Mesenchymal stem cell (in vitro differentiated cells and primary cell): ENCODE measurements at regions not wholly inside any gene's neighbourhood (a gene's known extent, or its start where the extent isn't known, plus 50 kb on each side); places are given as distances from the start of the nearest gene placed in this dataset.
A peak's percentile ranks its signal among the peaks of the same experiment; 100 is the strongest.

Experiments
- DNase-seq: peaks from one replicate; pipeline ENCODE4 v3.0.0-alpha.2; 2013
- H2AFZ ChIP-seq: one replicate; pipeline ENCODE4 v1.6.1; 2013; ENCODE audit warnings: low read depth, mild to moderate bottlenecking, control low read depth, inconsistent platforms, low read length, moderate library complexity
- H2AK5ac ChIP-seq: 2 replicates; pipeline ENCODE4 v1.6.1; 2013; ENCODE audit warnings: low read length, moderate library complexity, mild to moderate bottlenecking, inconsistent platforms; ENCODE audit not compliant: severe bottlenecking
- H2BK120ac ChIP-seq: one replicate; pipeline ENCODE4 v1.6.1; 2013; ENCODE audit warnings: low read depth, mild to moderate bottlenecking, inconsistent platforms, low read length, moderate library complexity
- H2BK12ac ChIP-seq, 2 experiments: one replicate each; pipeline ENCODE4 v1.6.1; 2013; ENCODE audit warnings: inconsistent platforms in 2 of 2, low read length in 2 of 2, mild to moderate bottlenecking in 2 of 2, moderate library complexity in 2 of 2, control low read depth in 1 of 2
- H2BK15ac ChIP-seq: one replicate; pipeline ENCODE4 v1.6.1; 2013; ENCODE audit warnings: mild to moderate bottlenecking, low read depth, inconsistent platforms; ENCODE audit not compliant: poor library complexity, severe bottlenecking
- H2BK5ac ChIP-seq: 2 replicates; pipeline ENCODE4 v1.6.1; 2013; ENCODE audit warnings: low read depth, mild to moderate bottlenecking, low read length, control low read depth, inconsistent platforms; ENCODE audit not compliant: poor library complexity, severe bottlenecking
- H3K14ac ChIP-seq, 2 experiments: one replicate each; pipeline ENCODE4 v1.6.1; 2013; ENCODE audit warnings: inconsistent platforms in 2 of 2, low read length in 2 of 2, control low read depth in 1 of 2, mild to moderate bottlenecking in 1 of 2, moderate library complexity in 1 of 2
- H3K18ac ChIP-seq, 2 experiments: one replicate each; pipeline ENCODE4 v1.6.1; 2013; ENCODE audit warnings: inconsistent platforms in 2 of 2, low read length in 2 of 2, control low read depth in 1 of 2, low read depth in 1 of 2, mild to moderate bottlenecking in 1 of 2
- H3K23ac ChIP-seq, 2 experiments: one replicate each; pipeline ENCODE4 v1.6.1; 2013; ENCODE audit warnings: inconsistent platforms in 2 of 2, low read length in 2 of 2, mild to moderate bottlenecking in 2 of 2, moderate library complexity in 2 of 2, control low read depth in 1 of 2
- H3K27ac ChIP-seq: 2 replicates; pipeline ENCODE4 v1.5.1; 2013; ENCODE audit warnings: mild to moderate bottlenecking, moderate library complexity, low read length, control low read depth, inconsistent platforms; ENCODE audit not compliant: poor library complexity, severe bottlenecking
- H3K27me3 ChIP-seq, 2 experiments: 2 replicates each; pipeline versions ENCODE4 v1.6.1 to v1.7.0; 2013; ENCODE audit warnings: low read length in 2 of 2, mild to moderate bottlenecking in 2 of 2, moderate library complexity in 2 of 2, control low read depth in 1 of 2, inconsistent platforms in 1 of 2; ENCODE audit not compliant: control insufficient read depth in 1 of 2, insufficient read depth in 1 of 2
- H3K36me3 ChIP-seq, 2 experiments: 2 replicates each; pipeline versions ENCODE4 v1.6.1 to v1.7.0; 2013; ENCODE audit warnings: low read length in 2 of 2, control low read depth in 1 of 2, inconsistent platforms in 1 of 2, low read depth in 1 of 2, mild to moderate bottlenecking in 1 of 2; ENCODE audit not compliant: insufficient read depth in 2 of 2, control insufficient read depth in 1 of 2
- H3K4ac ChIP-seq, 2 experiments: one replicate each; pipeline ENCODE4 v1.6.1; 2013; ENCODE audit warnings: inconsistent platforms in 2 of 2, low read length in 2 of 2, mild to moderate bottlenecking in 2 of 2, moderate library complexity in 2 of 2, control low read depth in 1 of 2, low read depth in 1 of 2
- H3K4me1 ChIP-seq: 2 replicates; pipeline ENCODE4 v1.6.1; 2013; ENCODE audit warnings: low read depth, low read length, control low read depth; ENCODE audit not compliant: control insufficient read depth, insufficient read depth
- H3K4me2 ChIP-seq: 2 replicates; pipeline ENCODE4 v1.6.1; 2013; ENCODE audit warnings: low read length, mild to moderate bottlenecking, inconsistent platforms; ENCODE audit not compliant: poor library complexity, severe bottlenecking
- H3K4me3 ChIP-seq, 2 experiments: 2 replicates each; pipeline versions ENCODE4 v1.5.1 to v1.7.0; 2013; ENCODE audit warnings: low read length in 2 of 2, mild to moderate bottlenecking in 2 of 2, control low read depth in 1 of 2, low read depth in 1 of 2; ENCODE audit not compliant: insufficient read depth in 1 of 2
- H3K79me1 ChIP-seq: replicated peaks from 2 replicates; pipeline ENCODE4 v1.6.1; 2013; ENCODE audit warnings: mild to moderate bottlenecking, control low read depth, low read length, inconsistent platforms; ENCODE audit not compliant: poor library complexity, severe bottlenecking
- H3K9ac ChIP-seq: 2 replicates; pipeline ENCODE4 v1.7.0; 2013; ENCODE audit warnings: mild to moderate bottlenecking, low read length, moderate library complexity
- H3K9me3 ChIP-seq: 2 replicates; pipeline ENCODE4 v1.7.0; 2013; ENCODE audit warnings: mild to moderate bottlenecking, low read length; ENCODE audit not compliant: control insufficient read depth
- H4K8ac ChIP-seq: one replicate; pipeline ENCODE4 v1.6.1; 2013; ENCODE audit warnings: inconsistent platforms, mild to moderate bottlenecking, low read length, moderate library complexity
- H4K91ac ChIP-seq: one replicate; pipeline ENCODE4 v1.6.1; 2013; ENCODE audit warnings: mild to moderate bottlenecking, low read length, inconsistent platforms
- WGBS: methylation state at CpG from one replicate; pipeline ENCODE4 v1.1.7; 2013; ENCODE audit warnings: mixed read lengths; 5-methylcytosine and 5-hydroxymethylcytosine counted together

- Histone ChIP-seq H2BK15ac (no peak overlapping the region), H3K4ac (no peak overlapping the region), H2BK5ac (no peak overlapping the region), H3K27ac (no peak overlapping the region), H2BK12ac (no peak overlapping the region), H3K9me3 (no peaks in the 10 kb centered on the region), H4K8ac (no peak overlapping the region), H3K27me3 (no peaks in the 10 kb centered on the region), H3K14ac (no peak overlapping the region), H3K36me3 (no peaks in the 10 kb centered on the region), H2BK120ac (no peak overlapping the region), H3K23ac (no peak overlapping the region), H3K4me3 (no peak overlapping the region), H2AFZ (no peak overlapping the region), H3K4me1 (peaks cover 15% of the 10 kb centered on the region), H3K18ac (no peak overlapping the region), H3K79me1 (no peaks in the 10 kb centered on the region), H3K9ac (no peak overlapping the region), H4K91ac (no peak overlapping the region), H2AK5ac (no peak overlapping the region), H3K4me2 (no peak overlapping the region)
- DNase-seq = no peak
- WGBS = 89% methylated on average over 3 of the region's 4 CpGs
Measured at GRCh38 chr18:11327391-11328009, 178.1 kb upstream of the PIEZO2 start.

GRCh38 chr18:11324956-11325882 is 175.8 kb upstream of the PIEZO2 start:
- Histone ChIP-seq H3K14ac (no peak overlapping the region), H4K8ac (no peak overlapping the region), H2BK12ac (peak overlapping the region in 1 of 2 experiments; percentile 60), H3K36me3 (no peaks in the 10 kb centered on the region), H2AFZ (no peak overlapping the region), H3K79me1 (no peaks in the 10 kb centered on the region), H3K4me3 (peak overlapping the region in 1 of 2 experiments; percentile 19), H3K4me1 (peaks cover 15% of the 10 kb centered on the region), H3K9ac (peak overlapping the region; percentile 78), H3K9me3 (no peaks in the 10 kb centered on the region), H3K27ac (peak overlapping the region; percentile 87), H4K91ac (no peak overlapping the region), H2BK5ac (no peak overlapping the region), H2AK5ac (no peak overlapping the region), H3K4ac (no peak overlapping the region), H2BK15ac (no peak overlapping the region), H3K18ac (no peak overlapping the region), H3K23ac (no peak overlapping the region), H3K4me2 (no peak overlapping the region), H3K27me3 (no peaks in the 10 kb centered on the region), H2BK120ac (no peak overlapping the region)
- WGBS = 11% methylated on average over 4 of the region's 4 CpGs
- DNase-seq = peak; percentile 84

GRCh38 chr18:11324510-11324909 is 175.1 kb upstream of the PIEZO2 start:
- Histone ChIP-seq H3K4me2 (no peak overlapping the region), H3K27me3 (no peaks in the 10 kb centered on the region), H3K36me3 (no peaks in the 10 kb centered on the region), H3K23ac (no peak overlapping the region), H2BK5ac (peak overlapping the region; percentile 83), H2AK5ac (peak overlapping the region; percentile 39), H3K9ac (peak overlapping the region; percentile 78), H3K4ac (peak overlapping the region in 1 of 2 experiments; percentile 35), H3K14ac (no peak overlapping the region), H2BK15ac (no peak overlapping the region), H4K91ac (no peak overlapping the region), H3K9me3 (no peaks in the 10 kb centered on the region), H2AFZ (no peak overlapping the region), H3K4me3 (peak overlapping the region in 1 of 2 experiments; percentile 19), H3K27ac (peak overlapping the region; percentile 87), H3K4me1 (peaks cover 15% of the 10 kb centered on the region), H3K18ac (no peak overlapping the region), H4K8ac (no peak overlapping the region), H2BK120ac (no peak overlapping the region), H2BK12ac (peak overlapping the region in 1 of 2 experiments; percentile 93), H3K79me1 (no peaks in the 10 kb centered on the region)
- WGBS = 37% methylated on average over 2 of the region's 2 CpGs
- DNase-seq = peak; percentile 34

GRCh38 chr18:11323359-11323819 is 174.0 kb upstream of the PIEZO2 start:
- Histone ChIP-seq H3K4me2 (peak overlapping the region; percentile 13), H3K14ac (no peak overlapping the region), H3K27me3 (no peaks in the 10 kb centered on the region), H2BK12ac (peak overlapping the region; percentile 2 to 86), H4K8ac (peak overlapping the region; percentile 79), H2AK5ac (no peak overlapping the region), H3K4ac (peak overlapping the region in 1 of 2 experiments; percentile 52), H3K18ac (peak overlapping the region; percentile 30 to 85), H3K79me1 (no peaks in the 10 kb centered on the region), H3K27ac (peak overlapping the region; percentile 6), H3K23ac (no peak overlapping the region), H2BK120ac (peak overlapping the region; percentile 86), H2AFZ (no peak overlapping the region), H3K4me1 (peaks cover 15% of the 10 kb centered on the region), H3K9ac (peak overlapping the region; percentile 78), H3K9me3 (no peaks in the 10 kb centered on the region), H2BK15ac (no peak overlapping the region), H3K36me3 (no peaks in the 10 kb centered on the region), H2BK5ac (no peak overlapping the region), H4K91ac (peak overlapping the region; percentile 76), H3K4me3 (no peak overlapping the region)
- 29% methylated on average over 11 of the region's 11 CpGs for WGBS
- DNase-seq = peak; percentile 85
